Neural cell (in vitro differentiated cells): ENCODE measurements at regions not wholly inside any gene's neighbourhood (a gene's known extent, or its start where the extent isn't known, plus 50 kb on each side); places are given as distances from the start of the nearest gene placed in this dataset.

Experiments
- H2AFZ ChIP-seq: fragments of 200-600, 300-800 bp; sonication (generic), shearing (Covaris generic); 2 replicates; pipeline ENCODE4 v1.6.0; 2014; ENCODE audit warnings: low read depth, mild to moderate bottlenecking, antibody characterized with exemption, low read length, moderate library complexity
- H3F3A ChIP-seq: fragments of 200-600 bp; shearing (Covaris generic); 2 replicates; pipeline ENCODE4 v1.6.1; 2016; ENCODE audit warnings: mild to moderate bottlenecking, moderate library complexity, mixed read lengths, antibody characterized with exemption, low read length; ENCODE audit not compliant: insufficient read depth, poor library complexity, severe bottlenecking
- H3K27ac ChIP-seq: fragments of 200-600, 300-800 bp; sonication (generic), shearing (Covaris generic); 2 replicates; pipeline ENCODE4 v1.5.1; 2014; ENCODE audit warnings: mild to moderate bottlenecking, low read length, moderate library complexity
- H3K27me3 ChIP-seq: fragments of 300-800, 200-600 bp; sonication (generic), shearing (Covaris generic); 2 replicates; pipeline ENCODE4 v1.6.0; 2014; ENCODE audit warnings: mild to moderate bottlenecking, low read depth, low read length, moderate library complexity; ENCODE audit not compliant: insufficient read depth
- H3K36me3 ChIP-seq: fragments of 300-800, 200-600 bp; sonication (generic), shearing (Covaris generic); 2 replicates; pipeline ENCODE4 v1.5.1; 2014; ENCODE audit warnings: mild to moderate bottlenecking, antibody characterized with exemption, low read length, moderate library complexity; ENCODE audit not compliant: insufficient read depth
- H3K4me2 ChIP-seq: fragments of 300-800, 200-600 bp; sonication (generic), shearing (Covaris generic); 2 replicates; pipeline ENCODE4 v1.6.0; 2014; ENCODE audit warnings: mild to moderate bottlenecking, low read length
- H3K4me3 ChIP-seq: fragments of 300-800, 200-600 bp; sonication (generic), shearing (Covaris generic); 2 replicates; pipeline ENCODE4 v1.5.1; 2014; ENCODE audit warnings: mild to moderate bottlenecking, low read length, moderate library complexity
- H3K79me2 ChIP-seq: fragments of 200-600 bp; shearing (Covaris generic); replicated peaks from 2 replicates; pipeline ENCODE4 v1.6.0; 2014; ENCODE audit warnings: mild to moderate bottlenecking, low read length, moderate library complexity; ENCODE audit not compliant: insufficient read depth
- H3K9ac ChIP-seq: fragments of 300-800, 200-600 bp; sonication (generic), shearing (Covaris generic); 2 replicates; pipeline ENCODE4 v1.6.1; 2016; ENCODE audit warnings: mild to moderate bottlenecking, low read length, mixed read lengths
- H3K9me2 ChIP-seq: fragments of 200-600 bp; shearing (Covaris generic); 2 replicates; pipeline ENCODE4 v1.6.1; 2016; ENCODE audit warnings: mild to moderate bottlenecking, low read length, mixed read lengths; ENCODE audit not compliant: insufficient read depth
- H3K9me3 ChIP-seq: fragments of 200-600, 300-800 bp; sonication (generic), shearing (Covaris generic); 2 replicates; pipeline ENCODE4 v1.6.1; 2016; ENCODE audit warnings: mild to moderate bottlenecking, mixed run types, low read length, moderate library complexity, mixed read lengths
- H4K20me1 ChIP-seq: fragments of 200-600 bp; shearing (Covaris generic); 2 replicates; pipeline ENCODE4 v1.6.1; 2016; ENCODE audit warnings: mild to moderate bottlenecking, mixed run types; ENCODE audit not compliant: insufficient read depth
- EP300 ChIP-seq: fragments of 450-650 bp; conservative IDR thresholded peaks from 2 replicates; pipeline ENCODE4 v1.6.1; 2014; ENCODE audit warnings: antibody characterized with exemption, mild to moderate bottlenecking, moderate library complexity; ENCODE audit not compliant: poor library complexity, severe bottlenecking
- EZH2 ChIP-seq: fragments of 200-600, 300-800 bp; shearing (Covaris generic), sonication (generic); IDR thresholded peaks from 2 replicates; pipeline ENCODE4 v1.6.1; 2014; ENCODE audit warnings: antibody characterized with exemption, low read length, borderline replicate concordance, mild to moderate bottlenecking; ENCODE audit not compliant: insufficient read depth, poor library complexity, severe bottlenecking
- MXI1 ChIP-seq: fragments of 450-650 bp; conservative IDR thresholded peaks from 2 replicates; pipeline ENCODE4 v1.6.1; 2014; ENCODE audit warnings: antibody characterized with exemption, mild to moderate bottlenecking; ENCODE audit not compliant: poor library complexity, severe bottlenecking
- POLR2AphosphoS5 ChIP-seq: IDR thresholded peaks from 2 replicates; pipeline ENCODE4 v1.6.1; 2012
- RAD21 ChIP-seq: fragments of 450-650 bp; conservative IDR thresholded peaks from 2 replicates; pipeline ENCODE4 v1.6.1; 2014; ENCODE audit warnings: antibody characterized with exemption, mild to moderate bottlenecking, moderate library complexity
- SMC3 ChIP-seq: fragments of 450-650 bp; conservative IDR thresholded peaks from 2 replicates; pipeline ENCODE4 v1.6.1; 2014; ENCODE audit warnings: antibody characterized with exemption, mild to moderate bottlenecking, moderate library complexity; ENCODE audit not compliant: poor library complexity
- TAF1 ChIP-seq: IDR thresholded peaks from 2 replicates; pipeline ENCODE4 v1.6.1; 2012; ENCODE audit warnings: low read depth
- TF ChIP-seq, protein P1 (sequence below): fragments of 450-650 bp; IDR thresholded peaks from 2 replicates; pipeline ENCODE4 v1.5.1; 2014; ENCODE audit warnings: antibody characterized with exemption, mild to moderate bottlenecking, moderate library complexity; ENCODE audit not compliant: poor library complexity, severe bottlenecking
- TF ChIP-seq, protein P2 (sequence below): IDR thresholded peaks from 2 replicates; pipeline ENCODE4 v1.6.1; 2012; ENCODE audit warnings: borderline replicate concordance

DNA sequence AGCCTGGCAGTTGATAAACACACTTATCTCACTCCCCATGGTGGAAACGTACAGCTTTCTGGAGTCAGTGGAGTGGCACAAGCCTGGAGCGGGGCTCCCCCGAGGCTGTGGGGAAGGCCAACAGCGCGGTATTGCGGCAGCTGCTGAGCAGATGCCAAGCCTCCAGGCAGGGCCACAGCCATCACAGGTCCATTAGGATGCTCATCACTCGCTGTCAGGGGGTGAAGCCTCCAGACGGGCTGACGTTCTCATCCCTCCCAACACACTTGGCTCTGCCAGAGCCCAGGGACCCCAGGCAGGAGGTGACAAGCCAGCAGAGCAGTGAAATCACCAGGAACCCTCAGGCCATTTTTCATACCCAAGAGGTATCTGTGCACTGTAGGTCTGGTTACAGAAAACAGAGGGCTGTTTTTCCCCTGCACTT, 529.2 kb upstream of the KLHL29 start:
- no peak overlapping the region for H3K9ac ChIP-seq
- no peak overlapping the region for H2AFZ ChIP-seq
- no peaks in the 10 kb centered on the region for H3K79me2 ChIP-seq
- no peaks in the 10 kb centered on the region for H3K9me3 ChIP-seq
- H4K20me1 ChIP-seq: no peaks in the 10 kb centered on the region
- no peaks in the 10 kb centered on the region for H3F3A ChIP-seq
- H3K27me3 ChIP-seq: no peaks in the 10 kb centered on the region
- no peak overlapping the region for H3K4me3 ChIP-seq
- no peak overlapping the region for H3K4me2 ChIP-seq
- H3K27ac ChIP-seq: no peak overlapping the region
- no peaks in the 10 kb centered on the region for H3K9me2 ChIP-seq
- no peak for TF ChIP-seq RAD21
- TF ChIP-seq SMC3: no peak
- TF ChIP-seq EP300: no peak
- no peak for TF ChIP-seq MXI1
- TF ChIP-seq TAF1: no peak
- no peak for TF ChIP-seq POLR2AphosphoS5
- TF ChIP-seq EZH2: no peak
- TF ChIP-seq, protein P1, sequence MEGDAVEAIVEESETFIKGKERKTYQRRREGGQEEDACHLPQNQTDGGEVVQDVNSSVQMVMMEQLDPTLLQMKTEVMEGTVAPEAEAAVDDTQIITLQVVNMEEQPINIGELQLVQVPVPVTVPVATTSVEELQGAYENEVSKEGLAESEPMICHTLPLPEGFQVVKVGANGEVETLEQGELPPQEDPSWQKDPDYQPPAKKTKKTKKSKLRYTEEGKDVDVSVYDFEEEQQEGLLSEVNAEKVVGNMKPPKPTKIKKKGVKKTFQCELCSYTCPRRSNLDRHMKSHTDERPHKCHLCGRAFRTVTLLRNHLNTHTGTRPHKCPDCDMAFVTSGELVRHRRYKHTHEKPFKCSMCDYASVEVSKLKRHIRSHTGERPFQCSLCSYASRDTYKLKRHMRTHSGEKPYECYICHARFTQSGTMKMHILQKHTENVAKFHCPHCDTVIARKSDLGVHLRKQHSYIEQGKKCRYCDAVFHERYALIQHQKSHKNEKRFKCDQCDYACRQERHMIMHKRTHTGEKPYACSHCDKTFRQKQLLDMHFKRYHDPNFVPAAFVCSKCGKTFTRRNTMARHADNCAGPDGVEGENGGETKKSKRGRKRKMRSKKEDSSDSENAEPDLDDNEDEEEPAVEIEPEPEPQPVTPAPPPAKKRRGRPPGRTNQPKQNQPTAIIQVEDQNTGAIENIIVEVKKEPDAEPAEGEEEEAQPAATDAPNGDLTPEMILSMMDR: no peak
- TF ChIP-seq, protein P2, sequence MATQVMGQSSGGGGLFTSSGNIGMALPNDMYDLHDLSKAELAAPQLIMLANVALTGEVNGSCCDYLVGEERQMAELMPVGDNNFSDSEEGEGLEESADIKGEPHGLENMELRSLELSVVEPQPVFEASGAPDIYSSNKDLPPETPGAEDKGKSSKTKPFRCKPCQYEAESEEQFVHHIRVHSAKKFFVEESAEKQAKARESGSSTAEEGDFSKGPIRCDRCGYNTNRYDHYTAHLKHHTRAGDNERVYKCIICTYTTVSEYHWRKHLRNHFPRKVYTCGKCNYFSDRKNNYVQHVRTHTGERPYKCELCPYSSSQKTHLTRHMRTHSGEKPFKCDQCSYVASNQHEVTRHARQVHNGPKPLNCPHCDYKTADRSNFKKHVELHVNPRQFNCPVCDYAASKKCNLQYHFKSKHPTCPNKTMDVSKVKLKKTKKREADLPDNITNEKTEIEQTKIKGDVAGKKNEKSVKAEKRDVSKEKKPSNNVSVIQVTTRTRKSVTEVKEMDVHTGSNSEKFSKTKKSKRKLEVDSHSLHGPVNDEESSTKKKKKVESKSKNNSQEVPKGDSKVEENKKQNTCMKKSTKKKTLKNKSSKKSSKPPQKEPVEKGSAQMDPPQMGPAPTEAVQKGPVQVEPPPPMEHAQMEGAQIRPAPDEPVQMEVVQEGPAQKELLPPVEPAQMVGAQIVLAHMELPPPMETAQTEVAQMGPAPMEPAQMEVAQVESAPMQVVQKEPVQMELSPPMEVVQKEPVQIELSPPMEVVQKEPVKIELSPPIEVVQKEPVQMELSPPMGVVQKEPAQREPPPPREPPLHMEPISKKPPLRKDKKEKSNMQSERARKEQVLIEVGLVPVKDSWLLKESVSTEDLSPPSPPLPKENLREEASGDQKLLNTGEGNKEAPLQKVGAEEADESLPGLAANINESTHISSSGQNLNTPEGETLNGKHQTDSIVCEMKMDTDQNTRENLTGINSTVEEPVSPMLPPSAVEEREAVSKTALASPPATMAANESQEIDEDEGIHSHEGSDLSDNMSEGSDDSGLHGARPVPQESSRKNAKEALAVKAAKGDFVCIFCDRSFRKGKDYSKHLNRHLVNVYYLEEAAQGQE: no peak
- no peaks in the 10 kb centered on the region for H3K36me3 ChIP-seq

DNA sequence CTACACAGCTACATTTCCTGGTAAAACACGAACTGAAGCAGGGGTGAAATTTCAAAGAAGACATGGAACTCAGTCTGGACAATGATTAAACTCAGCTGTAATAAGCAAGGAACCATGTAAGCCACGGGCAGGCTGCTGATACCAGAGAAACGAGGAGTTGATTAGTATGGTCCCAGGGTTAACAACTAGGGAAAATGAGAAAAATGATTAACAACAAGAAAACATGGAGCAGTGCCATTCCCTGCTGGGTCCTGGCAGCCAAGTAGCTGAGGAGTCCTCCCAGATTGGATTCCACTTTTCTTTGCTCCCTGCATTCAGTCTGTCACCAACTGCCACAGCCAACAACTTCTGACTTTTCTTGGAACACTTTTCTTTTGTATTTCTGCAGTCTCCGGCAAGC, 517.0 kb upstream of the KLHL29 start:
- Histone ChIP-seq H3K4me3 (no peak overlapping the region), H3K36me3 (no peaks in the 10 kb centered on the region), H3K27ac (no peak overlapping the region), H4K20me1 (no peaks in the 10 kb centered on the region), H3K9ac (no peak overlapping the region), H3K79me2 (no peaks in the 10 kb centered on the region), H3K9me3 (no peaks in the 10 kb centered on the region), H3K4me2 (no peak overlapping the region), H2AFZ (no peak overlapping the region), H3K27me3 (no peaks in the 10 kb centered on the region), H3F3A (no peaks in the 10 kb centered on the region), H3K9me2 (no peaks in the 10 kb centered on the region)
- no peak for TF ChIP-seq MXI1
- TF ChIP-seq, protein P2: no peak
- no peak for TF ChIP-seq SMC3
- TF ChIP-seq EZH2: no peak
- no peak for TF ChIP-seq TAF1
- TF ChIP-seq RAD21: no peak
- TF ChIP-seq, protein P1: no peak
- TF ChIP-seq EP300: no peak
- no peak for TF ChIP-seq POLR2AphosphoS5
